ENCODE measurements at regions not wholly inside any gene's neighbourhood (a gene's known extent, or its start where the extent isn't known, plus 50 kb on each side); places are given as distances from the start of the nearest gene placed in this dataset.

GRCh38 chr1:238589843-238590435, 699.2 kb upstream of the ZP4 start:
- FAIRE-seq (no peak), ATAC-seq (no peak), DNase-seq (ENCODE audit: low spot score) (no peak)
- H3K4me2 ChIP-seq (ENCODE audit: low read depth, low read length) = no peak overlapping the region
- no peaks in the 10 kb centered on the region for H3K27me3 ChIP-seq (ENCODE audit: control insufficient read depth in 1 of 2, insufficient read depth in 2 of 2, low read length in 2 of 2)
- no peak overlapping the region for H2AFZ ChIP-seq (ENCODE audit: low read length)
- TF ChIP-seq HIVEP1 (CRISPR knock-in tag; IDR thresholded peaks at IDR 0.05) = no peak
- peak; percentile 87 for TF ChIP-seq MAFF (IDR thresholded peaks at IDR 0.05; ENCODE audit: low read depth, low read length)
- TF ChIP-seq, protein P1, sequence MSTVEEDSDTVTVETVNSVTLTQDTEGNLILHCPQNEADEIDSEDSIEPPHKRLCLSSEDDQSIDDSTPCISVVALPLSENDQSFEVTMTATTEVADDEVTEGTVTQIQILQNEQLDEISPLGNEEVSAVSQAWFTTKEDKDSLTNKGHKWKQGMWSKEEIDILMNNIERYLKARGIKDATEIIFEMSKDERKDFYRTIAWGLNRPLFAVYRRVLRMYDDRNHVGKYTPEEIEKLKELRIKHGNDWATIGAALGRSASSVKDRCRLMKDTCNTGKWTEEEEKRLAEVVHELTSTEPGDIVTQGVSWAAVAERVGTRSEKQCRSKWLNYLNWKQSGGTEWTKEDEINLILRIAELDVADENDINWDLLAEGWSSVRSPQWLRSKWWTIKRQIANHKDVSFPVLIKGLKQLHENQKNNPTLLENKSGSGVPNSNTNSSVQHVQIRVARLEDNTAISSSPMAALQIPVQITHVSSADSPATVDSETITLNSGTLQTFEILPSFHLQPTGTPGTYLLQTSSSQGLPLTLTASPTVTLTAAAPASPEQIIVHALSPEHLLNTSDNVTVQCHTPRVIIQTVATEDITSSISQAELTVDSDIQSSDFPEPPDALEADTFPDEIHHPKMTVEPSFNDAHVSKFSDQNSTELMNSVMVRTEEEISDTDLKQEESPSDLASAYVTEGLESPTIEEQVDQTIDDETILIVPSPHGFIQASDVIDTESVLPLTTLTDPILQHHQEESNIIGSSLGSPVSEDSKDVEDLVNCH (CRISPR knock-in tag; IDR thresholded peaks at IDR 0.05) = no peak
- no peak for TF ChIP-seq GPN1 (CRISPR knock-in tag; IDR thresholded peaks at IDR 0.05; ENCODE audit: borderline replicate concordance)
- TF ChIP-seq MAFK (conservative IDR thresholded peaks at IDR 0.05 in 1 of 2, IDR thresholded peaks at IDR 0.05 in 1 of 2; ENCODE audit: low read length in 2 of 2) = peak; percentile 80 to 91
- no peak for TF ChIP-seq RELA (CRISPR knock-in tag; IDR thresholded peaks at IDR 0.05)
- TF ChIP-seq TBP (CRISPR knock-in tag; IDR thresholded peaks at IDR 0.05) = no peak
- TF ChIP-seq NFE2L1 (CRISPR knock-in tag; IDR thresholded peaks at IDR 0.05; ENCODE audit: borderline replicate concordance) = no peak
- TF ChIP-seq SOX13 (IDR thresholded peaks at IDR 0.05) = no peak
- TF ChIP-seq SOX13 (CRISPR knock-in tag; conservative IDR thresholded peaks at IDR 0.05 in 1 of 2, IDR thresholded peaks at IDR 0.05 in 1 of 2) = no peak
- in situ Hi-C loops (cut with HindIII; ENCODE audit: extremely low pct_ligation_motif_present, low pct_unique_long_range_greater_than_20kb) = no loop called here
- intact Hi-C loops (cut with micrococcal nuclease; ENCODE audit: unreplicated experiment) = no loop called here
- H3K4me3 ChIP-seq (replicated peaks in 1 of 3; ENCODE audit: insufficient read depth in 1 of 3, low read depth in 2 of 3, low read length in 3 of 3) = no peak overlapping the region
- H3K4me1 ChIP-seq (ENCODE audit: insufficient read depth, low read length) = no peaks in the 10 kb centered on the region
- no peaks in the 10 kb centered on the region for H3K79me2 ChIP-seq (ENCODE audit: insufficient read depth, low read length)
- 18% methylated on average over 9 of the region's 9 CpGs for WGBS (ENCODE audit: low lambda C conversion rate)
- H3K9me3 ChIP-seq (ENCODE audit: low read length) = peaks cover 84% of the 10 kb centered on the region
- H3K27ac ChIP-seq (ENCODE audit: extremely low read length, insufficient read depth, low read length) = no peak overlapping the region
- H3K9ac ChIP-seq (ENCODE audit: insufficient read depth, low read depth, low read length) = no peak overlapping the region
- no peaks in the 10 kb centered on the region for H3K36me3 ChIP-seq (replicated peaks in 1 of 2; ENCODE audit: control insufficient read depth in 1 of 2, insufficient read depth in 2 of 2, low read length in 2 of 2)
- no peaks in the 10 kb centered on the region for H4K20me1 ChIP-seq (ENCODE audit: insufficient read depth, low read length)
- ChIA-PET CTCF (ENCODE audit: low intra/inter-chr PET ratio, low total read pairs) (no interaction called here), POLR2A (no interaction called here)
- no TSS peak for BruUV-seq (replicated peaks)
